Activated naive CD4-positive, alpha-beta T cell treated with anti-CD3 and anti-CD28 coated beads for 36 hours (primary cell): ENCODE measurements at regions not wholly inside any gene's neighbourhood (a gene's known extent, or its start where the extent isn't known, plus 50 kb on each side); places are given as distances from the start of the nearest gene placed in this dataset.
"Not testable (repeated sequence)": the region's sequence is repeated elsewhere in the genome, so short reads cannot be mapped to it uniquely, and the experiment has no call there.

Experiments used
- CTCF ChIA-PET: fragments of 350-600 bp; sonication (Branson Sonifier 250); formaldehyde crosslinking; loops from one replicate; lab custom pipeline; 2021; ENCODE audit warnings: antibody characterized with exemption; lab: Charles Lee
- DNase-seq: peaks from one replicate; pipeline ENCODE4 v3.0.0-alpha.2; 2020
- H3K27ac Mint-ChIP-seq: one replicate; pipeline ENCODE4 v1.8.0; 2021; ENCODE audit warnings: mild to moderate bottlenecking, mixed read lengths
- H3K27me3 Mint-ChIP-seq: one replicate; pipeline ENCODE4 v1.8.0; 2021; ENCODE audit warnings: low read depth, mixed read lengths
- H3K36me3 Mint-ChIP-seq: one replicate; pipeline ENCODE4 v1.8.0; 2021; ENCODE audit warnings: low read depth, mixed read lengths
- H3K4me1 Mint-ChIP-seq: one replicate; pipeline ENCODE4 v1.8.0; 2021; ENCODE audit warnings: low read depth, mixed read lengths
- H3K4me3 Mint-ChIP-seq: one replicate; pipeline ENCODE4 v1.8.0; 2021; ENCODE audit warnings: mild to moderate bottlenecking, moderate library complexity, mixed read lengths
- H3K9me3 Mint-ChIP-seq: one replicate; pipeline ENCODE4 v1.8.0; 2021; ENCODE audit warnings: mixed read lengths
- intact Hi-C: fragments of 100-400 bp; cut with micrococcal nuclease; formaldehyde crosslinking; loops from one replicate; pipeline ENCODE4 v1.15.1; 2023

GRCh38 chr15:98324341-98324970, 323.9 kb upstream of the IGF1R start:
- Mint-ChIP-seq H3K4me3 (no peak overlapping the region), H3K27me3 (peaks cover 5% of the 10 kb centered on the region), H3K4me1 (no peaks in the 10 kb centered on the region), H3K36me3 (no peaks in the 10 kb centered on the region), H3K9me3 (no peaks in the 10 kb centered on the region), H3K27ac (no peak overlapping the region)
- CTCF ChIA-PET, result interaction anchor here (0.6 to 1.4 kb wide), 3 partner anchors 12 to 104 kb away, joined by 3 to 4 read pairs (median 3); no protein-coding TSS in a partner anchor
- intact Hi-C loops, result no loop called here
- no peak for DNase-seq

GRCh38 chr15:98326804-98327203, 321.5 kb upstream of the IGF1R start:
- Mint-ChIP-seq H3K4me3 (no peak overlapping the region), H3K27ac (no peak overlapping the region), H3K4me1 (no peaks in the 10 kb centered on the region), H3K27me3 (peaks cover 13% of the 10 kb centered on the region), H3K9me3 (no peaks in the 10 kb centered on the region), H3K36me3 (no peaks in the 10 kb centered on the region)
- CTCF ChIA-PET, result interaction anchor here (0.8 to 1.9 kb wide), 7 partner anchors 9 to 102 kb away, joined by 3 to 12 read pairs (median 3); no protein-coding TSS in a partner anchor
- intact Hi-C loops, result no loop called here
- no peak for DNase-seq

GRCh38 chr15:98330258-98330657, 318.1 kb upstream of the IGF1R start:
- H3K27me3 Mint-ChIP-seq, result peaks cover 27% of the 10 kb centered on the region
- no peaks in the 10 kb centered on the region for H3K9me3 Mint-ChIP-seq
- no peaks in the 10 kb centered on the region for H3K36me3 Mint-ChIP-seq
- no peak overlapping the region for H3K27ac Mint-ChIP-seq
- CTCF ChIA-PET, result interaction anchor here (0.6 kb wide), 1 partner anchor 19 kb away, joined by 3 read pairs; no protein-coding TSS in a partner anchor
- no peak overlapping the region for H3K4me3 Mint-ChIP-seq
- H3K4me1 Mint-ChIP-seq, result no peaks in the 10 kb centered on the region
- no peak for DNase-seq
- intact Hi-C loops, result no loop called here

GRCh38 chr15:98330692-98331435, 317.5 kb upstream of the IGF1R start:
- Mint-ChIP-seq H3K36me3 (no peaks in the 10 kb centered on the region), H3K9me3 (no peaks in the 10 kb centered on the region), H3K27me3 (peaks cover 25% of the 10 kb centered on the region), H3K4me3 (no peak overlapping the region), H3K27ac (no peak overlapping the region), H3K4me1 (no peaks in the 10 kb centered on the region)
- DNase-seq, result no peak
- CTCF ChIA-PET, result interaction anchor here (0.6 kb wide), 1 partner anchor 19 kb away, joined by 3 read pairs; no protein-coding TSS in a partner anchor
- intact Hi-C loops, result no loop called here

- no peak overlapping the region for H3K4me3 Mint-ChIP-seq
- intact Hi-C loops, result no loop called here
- CTCF ChIA-PET, result no interaction called here
- H3K36me3 Mint-ChIP-seq, result no peaks in the 10 kb centered on the region
- DNase-seq, result no peak
- H3K9me3 Mint-ChIP-seq, result no peaks in the 10 kb centered on the region
- no peaks in the 10 kb centered on the region for H3K4me1 Mint-ChIP-seq
- peaks cover 25% of the 10 kb centered on the region for H3K27me3 Mint-ChIP-seq
- no peak overlapping the region for H3K27ac Mint-ChIP-seq
These were observed 316.7 kb upstream of the IGF1R start for GRCh38 chr15:98331676-98332075.

- H3K27me3 Mint-ChIP-seq, result peaks cover 22% of the 10 kb centered on the region
- no peaks in the 10 kb centered on the region for H3K9me3 Mint-ChIP-seq
- no peaks in the 10 kb centered on the region for H3K4me1 Mint-ChIP-seq
- CTCF ChIA-PET, result interaction anchor here (0.7 kb wide), 1 partner anchor 16 kb away, joined by 3 read pairs; no protein-coding TSS in a partner anchor
- H3K36me3 Mint-ChIP-seq, result no peaks in the 10 kb centered on the region
- no peak overlapping the region for H3K27ac Mint-ChIP-seq
- intact Hi-C loops, result no loop called here
- no peak for DNase-seq
- H3K4me3 Mint-ChIP-seq, result no peak overlapping the region
These were observed 315.1 kb upstream of the IGF1R start for GRCh38 chr15:98333251-98333650.

- intact Hi-C loops, result no loop called here
- Mint-ChIP-seq H3K4me3 (no peak overlapping the region), H3K36me3 (no peaks in the 10 kb centered on the region), H3K27me3 (peaks cover 17% of the 10 kb centered on the region), H3K9me3 (no peaks in the 10 kb centered on the region), H3K27ac (no peak overlapping the region), H3K4me1 (no peaks in the 10 kb centered on the region)
- CTCF ChIA-PET, result no interaction called here
- no peak for DNase-seq
These were observed 305.4 kb upstream of the IGF1R start for GRCh38 chr15:98342911-98343310.

- no peak for DNase-seq
- Mint-ChIP-seq H3K27ac (no peak overlapping the region), H3K4me1 (no peaks in the 10 kb centered on the region), H3K4me3 (no peak overlapping the region), H3K27me3 (peaks cover 14% of the 10 kb centered on the region), H3K9me3 (no peaks in the 10 kb centered on the region), H3K36me3 (no peaks in the 10 kb centered on the region)
- CTCF ChIA-PET, result interaction anchor here (0.6 kb wide), 1 partner anchor 440 kb away, joined by 3 read pairs; no protein-coding TSS in a partner anchor
- intact Hi-C loops, result no loop called here
These were observed 303.7 kb upstream of the IGF1R start for GRCh38 chr15:98344591-98344990.

GRCh38 chr15:98347001-98347400, 301.3 kb upstream of the IGF1R start:
- H3K9me3 Mint-ChIP-seq, result no peaks in the 10 kb centered on the region
- intact Hi-C loops, result no loop called here
- H3K4me1 Mint-ChIP-seq, result no peaks in the 10 kb centered on the region
- no peak overlapping the region for H3K4me3 Mint-ChIP-seq
- H3K27me3 Mint-ChIP-seq, result peaks cover 16% of the 10 kb centered on the region
- no peaks in the 10 kb centered on the region for H3K36me3 Mint-ChIP-seq
- no peak overlapping the region for H3K27ac Mint-ChIP-seq
- CTCF ChIA-PET, result interaction anchor here (0.8 to 0.9 kb wide), 2 partner anchors 35 to 81 kb away, joined by 3 to 4 read pairs; no protein-coding TSS in a partner anchor
- DNase-seq, result no peak

GRCh38 chr15:98347866-98348265, 300.5 kb upstream of the IGF1R start:
- Mint-ChIP-seq H3K9me3 (no peaks in the 10 kb centered on the region), H3K36me3 (no peaks in the 10 kb centered on the region), H3K4me3 (no peak overlapping the region), H3K4me1 (no peaks in the 10 kb centered on the region), H3K27ac (no peak overlapping the region), H3K27me3 (peaks cover 16% of the 10 kb centered on the region)
- intact Hi-C loops, result no loop called here
- CTCF ChIA-PET, result interaction anchor here (0.8 kb wide), 2 partner anchors 36 to 82 kb away, joined by 3 to 4 read pairs; no protein-coding TSS in a partner anchor
- DNase-seq, result no peak

- CTCF ChIA-PET, result no interaction called here
- no peaks in the 10 kb centered on the region for H3K36me3 Mint-ChIP-seq
- DNase-seq, result no peak
- intact Hi-C loops, result no loop called here
- no peak overlapping the region for H3K27ac Mint-ChIP-seq
- H3K4me1 Mint-ChIP-seq, result no peaks in the 10 kb centered on the region
- no peak overlapping the region for H3K4me3 Mint-ChIP-seq
- peaks cover 12% of the 10 kb centered on the region for H3K27me3 Mint-ChIP-seq
- H3K9me3 Mint-ChIP-seq, result no peaks in the 10 kb centered on the region
These were observed 298.1 kb upstream of the IGF1R start for GRCh38 chr15:98350276-98350675.

GRCh38 chr15:98358274-98358673, 290.1 kb upstream of the IGF1R start:
- H3K4me3 Mint-ChIP-seq, H3K9me3 Mint-ChIP-seq, CTCF ChIA-PET, H3K27ac Mint-ChIP-seq, intact Hi-C loops, H3K36me3 Mint-ChIP-seq, DNase-seq, H3K27me3 Mint-ChIP-seq, H3K4me1 Mint-ChIP-seq: not testable (repeated sequence)
